Breast epithelium (tissue), 3 donors: ENCODE measurements at regions not wholly inside any gene's neighbourhood (a gene's known extent, or its start where the extent isn't known, plus 50 kb on each side); places are given as distances from the start of the nearest gene placed in this dataset.

Experiments
- POLR2A ChIP-seq: fragments of 450-650 bp; IDR thresholded peaks from one replicate; pipeline ENCODE4 v1.6.1; 2016; ENCODE audit warnings: antibody characterized with exemption, mild to moderate bottlenecking, moderate library complexity
- TF ChIP-seq, protein P1 (sequence below), 3 donors: fragments of 450-650 bp; IDR thresholded peaks; one replicate each; pipeline ENCODE4 v1.5.1; 2016 to 2017; ENCODE audit warnings: antibody characterized with exemption in 3 of 3, mild to moderate bottlenecking in 3 of 3, moderate library complexity in 3 of 3

DNA sequence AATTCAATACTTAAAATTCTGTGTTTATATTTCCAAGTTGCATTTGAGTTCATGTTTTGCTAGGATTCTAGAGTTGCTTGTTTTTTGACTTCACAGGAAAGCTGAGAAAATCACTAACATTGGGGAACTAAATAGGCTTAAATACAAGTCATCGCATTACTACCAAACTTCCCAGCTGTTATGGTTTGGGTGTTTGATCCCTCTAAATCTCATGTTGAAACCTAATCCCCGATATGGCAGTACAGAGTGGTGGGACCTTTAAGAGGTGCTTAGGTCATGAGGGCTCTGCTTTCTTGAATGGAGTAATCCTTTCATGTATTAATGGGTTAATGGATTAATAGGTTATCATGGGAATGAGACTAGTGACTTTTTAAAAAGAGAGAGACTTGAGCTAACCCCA lies 77.2 kb upstream of the ARPP21 start:
- no peak for TF ChIP-seq POLR2A
- TF ChIP-seq, protein P1, sequence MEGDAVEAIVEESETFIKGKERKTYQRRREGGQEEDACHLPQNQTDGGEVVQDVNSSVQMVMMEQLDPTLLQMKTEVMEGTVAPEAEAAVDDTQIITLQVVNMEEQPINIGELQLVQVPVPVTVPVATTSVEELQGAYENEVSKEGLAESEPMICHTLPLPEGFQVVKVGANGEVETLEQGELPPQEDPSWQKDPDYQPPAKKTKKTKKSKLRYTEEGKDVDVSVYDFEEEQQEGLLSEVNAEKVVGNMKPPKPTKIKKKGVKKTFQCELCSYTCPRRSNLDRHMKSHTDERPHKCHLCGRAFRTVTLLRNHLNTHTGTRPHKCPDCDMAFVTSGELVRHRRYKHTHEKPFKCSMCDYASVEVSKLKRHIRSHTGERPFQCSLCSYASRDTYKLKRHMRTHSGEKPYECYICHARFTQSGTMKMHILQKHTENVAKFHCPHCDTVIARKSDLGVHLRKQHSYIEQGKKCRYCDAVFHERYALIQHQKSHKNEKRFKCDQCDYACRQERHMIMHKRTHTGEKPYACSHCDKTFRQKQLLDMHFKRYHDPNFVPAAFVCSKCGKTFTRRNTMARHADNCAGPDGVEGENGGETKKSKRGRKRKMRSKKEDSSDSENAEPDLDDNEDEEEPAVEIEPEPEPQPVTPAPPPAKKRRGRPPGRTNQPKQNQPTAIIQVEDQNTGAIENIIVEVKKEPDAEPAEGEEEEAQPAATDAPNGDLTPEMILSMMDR (IDR thresholded peaks at IDR 0.05), result no peak
